GM10266 (cell line): ENCODE measurements at regions not wholly inside any gene's neighbourhood (a gene's known extent, or its start where the extent isn't known, plus 50 kb on each side); places are given as distances from the start of the nearest gene placed in this dataset.

Source experiments
- DNase-seq: peaks from one replicate; pipeline ENCODE4 v3.0.0; 2012; ENCODE audit errors: extremely low spot score
- TF ChIP-seq, protein P1 (sequence below): IDR thresholded peaks from 2 replicates; pipeline ENCODE4 v1.5.1; 2012; ENCODE audit warnings: mild to moderate bottlenecking, low read depth; ENCODE audit not compliant: control insufficient read depth, insufficient read depth; ENCODE audit errors: missing control alignments

DNA sequence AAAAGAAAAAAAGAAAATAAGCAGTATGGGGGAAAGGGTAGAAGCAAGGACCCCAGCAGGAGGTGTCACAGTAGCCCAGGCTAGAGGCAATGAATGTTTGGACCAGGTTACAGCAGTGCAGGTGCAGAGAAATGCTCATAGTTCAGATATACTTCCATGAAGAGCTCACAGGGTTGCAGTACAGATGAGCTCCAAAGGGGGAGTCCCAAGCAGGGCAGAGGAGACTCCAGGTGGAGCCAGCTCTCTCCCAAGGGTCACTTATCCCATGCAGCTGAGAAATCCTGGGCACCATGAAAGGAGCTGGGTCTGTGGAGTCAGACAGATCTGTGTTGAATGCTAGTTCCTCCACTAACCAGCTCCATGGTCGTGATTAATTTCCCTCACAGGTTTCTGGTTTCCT lies 174.9 kb downstream of the C7orf25 start:
- TF ChIP-seq, protein P1, sequence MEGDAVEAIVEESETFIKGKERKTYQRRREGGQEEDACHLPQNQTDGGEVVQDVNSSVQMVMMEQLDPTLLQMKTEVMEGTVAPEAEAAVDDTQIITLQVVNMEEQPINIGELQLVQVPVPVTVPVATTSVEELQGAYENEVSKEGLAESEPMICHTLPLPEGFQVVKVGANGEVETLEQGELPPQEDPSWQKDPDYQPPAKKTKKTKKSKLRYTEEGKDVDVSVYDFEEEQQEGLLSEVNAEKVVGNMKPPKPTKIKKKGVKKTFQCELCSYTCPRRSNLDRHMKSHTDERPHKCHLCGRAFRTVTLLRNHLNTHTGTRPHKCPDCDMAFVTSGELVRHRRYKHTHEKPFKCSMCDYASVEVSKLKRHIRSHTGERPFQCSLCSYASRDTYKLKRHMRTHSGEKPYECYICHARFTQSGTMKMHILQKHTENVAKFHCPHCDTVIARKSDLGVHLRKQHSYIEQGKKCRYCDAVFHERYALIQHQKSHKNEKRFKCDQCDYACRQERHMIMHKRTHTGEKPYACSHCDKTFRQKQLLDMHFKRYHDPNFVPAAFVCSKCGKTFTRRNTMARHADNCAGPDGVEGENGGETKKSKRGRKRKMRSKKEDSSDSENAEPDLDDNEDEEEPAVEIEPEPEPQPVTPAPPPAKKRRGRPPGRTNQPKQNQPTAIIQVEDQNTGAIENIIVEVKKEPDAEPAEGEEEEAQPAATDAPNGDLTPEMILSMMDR, result no peak
- no peak for DNase-seq

DNA sequence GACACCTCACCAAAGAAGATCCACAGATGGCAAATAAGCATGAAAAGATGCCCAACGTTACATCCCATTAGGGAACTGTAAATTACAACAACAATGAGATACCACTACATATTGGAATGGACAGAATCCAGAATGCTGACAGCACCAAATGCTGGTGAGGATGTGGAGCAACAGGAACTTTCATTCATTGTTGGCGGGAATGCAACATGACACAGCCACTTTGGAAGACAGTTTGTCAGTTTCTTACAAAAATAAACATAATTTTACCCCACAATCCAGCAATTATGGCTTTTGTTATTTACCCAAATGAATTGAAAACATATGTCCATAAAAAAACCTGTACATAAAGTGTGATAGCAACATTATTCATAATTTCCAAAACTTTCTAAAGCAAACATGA lies 176.8 kb downstream of the C7orf25 start:
- DNase-seq, result no peak
- TF ChIP-seq, protein P1, result no peak

DNA sequence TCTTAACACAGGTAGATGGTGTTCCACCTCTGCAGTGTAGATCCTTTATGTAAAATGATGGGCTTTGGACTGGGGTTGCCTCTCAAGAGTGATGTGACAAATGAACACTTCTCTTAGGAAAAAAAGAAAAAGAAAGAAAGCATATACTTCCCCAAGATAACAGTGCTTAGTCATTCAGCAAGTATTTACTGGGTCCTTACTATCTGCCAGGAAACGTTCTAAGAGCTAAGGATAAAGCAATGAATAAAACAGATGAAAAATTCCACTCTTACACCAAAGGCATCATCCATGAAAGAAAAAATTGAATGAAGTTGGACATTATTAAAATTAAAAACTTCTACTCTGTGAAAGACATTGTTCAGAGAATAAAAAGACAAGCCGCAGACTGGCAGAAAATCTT lies 177.3 kb downstream of the C7orf25 start:
- TF ChIP-seq, protein P1, result no peak
- no peak for DNase-seq

DNA sequence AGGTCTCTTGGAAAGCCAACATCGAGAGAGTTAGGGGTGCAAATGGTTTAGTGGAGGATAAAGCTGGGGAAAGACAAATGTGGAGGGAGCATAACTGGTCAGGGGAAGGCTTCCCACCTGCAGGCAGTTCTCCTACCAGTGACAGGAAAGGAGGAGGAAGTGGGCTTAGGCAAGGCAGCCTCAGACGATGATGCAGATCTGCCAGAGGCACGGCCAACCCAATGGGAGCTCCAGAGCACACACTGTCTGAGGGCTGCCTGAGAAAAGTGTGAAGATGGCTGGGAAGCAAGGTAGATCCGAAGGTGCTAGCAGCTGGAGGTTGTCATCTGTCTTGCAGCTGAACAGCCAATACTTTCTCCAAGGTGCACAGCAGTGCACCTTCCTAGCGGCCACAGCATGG lies 178.8 kb downstream of the C7orf25 start:
- TF ChIP-seq, protein P1, result no peak
- DNase-seq, result no peak

DNA sequence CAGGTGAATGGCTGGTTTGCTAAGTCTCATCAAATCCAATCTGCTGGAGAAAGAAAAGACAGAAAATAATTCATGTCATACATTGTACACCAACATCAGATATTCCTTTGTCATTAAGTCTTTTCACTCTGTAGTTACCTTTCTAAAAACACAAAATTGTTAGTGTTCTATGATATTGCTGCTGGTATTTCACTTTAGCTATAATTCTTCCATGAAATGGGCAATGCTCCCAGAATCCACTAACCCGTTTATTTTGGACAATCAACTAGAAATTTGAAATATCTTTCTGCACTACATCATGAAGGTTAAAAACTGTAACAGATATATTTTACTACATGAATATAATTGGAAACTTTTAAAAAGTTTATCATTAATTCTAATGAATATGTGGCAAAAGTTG lies 181.3 kb downstream of the C7orf25 start:
- no peak for DNase-seq

DNA sequence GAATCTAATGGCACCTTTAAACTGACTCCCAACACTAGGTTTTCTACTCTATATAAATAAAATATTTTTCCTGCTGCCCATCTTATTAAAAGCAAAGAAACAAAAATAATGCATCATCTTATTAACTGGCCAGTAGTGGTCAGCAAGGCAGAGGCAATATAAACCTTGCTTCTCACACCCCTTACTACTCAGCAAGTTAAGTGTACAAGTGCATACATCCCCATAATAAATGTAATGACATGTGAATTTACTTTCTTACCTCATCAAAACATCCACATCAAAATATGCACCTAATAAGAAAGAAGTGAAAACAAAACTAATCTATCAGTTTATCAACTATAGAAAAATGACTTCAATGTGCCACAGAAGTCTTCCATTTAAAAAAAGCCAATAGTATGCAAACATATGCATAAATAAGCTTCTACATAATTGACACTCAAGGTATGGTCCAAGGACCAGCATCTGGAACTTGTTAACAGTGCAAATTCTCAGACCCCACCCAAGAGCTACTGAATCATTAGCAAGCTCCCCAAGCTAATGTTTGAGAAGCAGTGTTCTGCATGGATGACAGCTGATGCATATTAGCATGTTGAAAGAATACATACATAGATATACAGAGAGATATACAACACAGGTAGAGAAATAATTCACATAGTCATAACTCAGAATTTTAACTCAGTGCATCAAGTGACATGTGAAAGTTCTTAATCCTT lies 182.7 kb downstream of the C7orf25 start:
- DNase-seq, result no peak
- TF ChIP-seq, protein P1, result no peak

More for the DNA sequence above, 181.3 kb downstream of the C7orf25 start:
- TF ChIP-seq, protein P1, result no peak

DNA sequence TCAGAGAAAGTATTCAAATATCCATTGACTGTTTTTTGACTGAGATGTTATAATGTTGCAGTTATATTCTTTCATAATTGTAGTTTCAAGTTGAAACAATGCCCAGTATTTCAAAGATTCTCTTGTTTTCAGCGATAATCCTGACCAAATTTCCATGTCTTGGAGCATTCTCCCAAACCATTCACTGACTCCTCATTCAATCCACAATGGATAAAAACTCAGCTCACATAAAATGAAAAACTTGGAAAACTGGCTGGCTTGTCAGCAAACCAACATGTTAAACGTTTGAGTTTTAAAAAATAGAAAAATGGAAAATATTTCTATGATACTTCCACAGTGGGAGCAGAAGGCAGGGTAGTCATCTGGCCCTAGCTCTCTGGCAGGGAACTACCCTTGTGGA lies 184.4 kb downstream of the C7orf25 start:
- DNase-seq, result no peak
- TF ChIP-seq, protein P1, result no peak
